ENCODE measurements at regions not wholly inside any gene's neighbourhood (a gene's known extent, or its start where the extent isn't known, plus 50 kb on each side); places are given as distances from the start of the nearest gene placed in this dataset.

GRCh38 chr9:17011880-17012279 is 123.0 kb upstream of the CNTLN start:
- TF ChIP-seq CTCF (conservative IDR thresholded peaks at IDR 0.05; ENCODE audit: low read depth, low read length) (no peak), EZH2 (IDR thresholded peaks at IDR 0.05; ENCODE audit: borderline replicate concordance, low read depth, low read length, poor library complexity, severe bottlenecking) (no peak)
